Epithelial cell of proximal tubule (primary cell): ENCODE measurements at regions not wholly inside any gene's neighbourhood (a gene's known extent, or its start where the extent isn't known, plus 50 kb on each side); places are given as distances from the start of the nearest gene placed in this dataset.

Source experiments
- DNase-seq: peaks from one replicate; pipeline ENCODE4 v3.0.0-alpha.2; 2011; ENCODE audit warnings: low read depth
- H3K4me3 ChIP-seq: 2 replicates; pipeline ENCODE4 v1.5.1; 2011; ENCODE audit warnings: low read depth, mild to moderate bottlenecking, low read length
- CTCF ChIP-seq: conservative IDR thresholded peaks from 2 replicates; pipeline ENCODE4 v1.5.1; 2012; ENCODE audit warnings: low read depth, mild to moderate bottlenecking, low read length

- H3K4me3 ChIP-seq, result no peak overlapping the region
- DNase-seq, result no peak
- no peak for TF ChIP-seq CTCF
Measured at GRCh38 chr21:15543473-15543872, 186.3 kb upstream of the USP25 start.

- no peak overlapping the region for H3K4me3 ChIP-seq
- TF ChIP-seq CTCF, result no peak
- DNase-seq, result no peak
Measured at GRCh38 chr21:15549671-15550070, 180.1 kb upstream of the USP25 start.

- H3K4me3 ChIP-seq, result no peak overlapping the region
- peak; percentile 29 for DNase-seq
- TF ChIP-seq CTCF, result peak; percentile 73
Measured at GRCh38 chr21:15552914-15553494, 176.8 kb upstream of the USP25 start.

GRCh38 chr21:15557925-15558324 lies 171.9 kb upstream of the USP25 start:
- no peak for DNase-seq
- no peak overlapping the region for H3K4me3 ChIP-seq
- no peak for TF ChIP-seq CTCF

GRCh38 chr21:15558884-15559283 lies 170.9 kb upstream of the USP25 start:
- no peak for TF ChIP-seq CTCF
- H3K4me3 ChIP-seq, result no peak overlapping the region
- no peak for DNase-seq

GRCh38 chr21:15559660-15560059 lies 170.1 kb upstream of the USP25 start:
- DNase-seq, result no peak
- TF ChIP-seq CTCF, result no peak
- no peak overlapping the region for H3K4me3 ChIP-seq

- no peak for TF ChIP-seq CTCF
- no peak for DNase-seq
- no peak overlapping the region for H3K4me3 ChIP-seq
Measured at GRCh38 chr21:15560383-15561056, 169.3 kb upstream of the USP25 start.
